A673 (cell line): ENCODE measurements at regions not wholly inside any gene's neighbourhood (a gene's known extent, or its start where the extent isn't known, plus 50 kb on each side); places are given as distances from the start of the nearest gene placed in this dataset.

Experiments
- EZH2 ChIP-seq: fragments of 200-600 bp; sonication (generic); IDR thresholded peaks from 2 replicates; pipeline ENCODE4 v1.6.1; 2017; ENCODE audit warnings: borderline replicate concordance, low read depth, mild to moderate bottlenecking, mixed read lengths, antibody characterized with exemption, low read length; ENCODE audit not compliant: poor library complexity, severe bottlenecking
- TF ChIP-seq, protein P1 (sequence below): fragments of 300-800, 200-600 bp; sonication (generic); conservative IDR thresholded peaks from 2 replicates; pipeline ENCODE4 v1.5.1; 2017; ENCODE audit warnings: low read depth, mild to moderate bottlenecking, antibody characterized with exemption, low read length, moderate library complexity, mixed read lengths

DNA sequence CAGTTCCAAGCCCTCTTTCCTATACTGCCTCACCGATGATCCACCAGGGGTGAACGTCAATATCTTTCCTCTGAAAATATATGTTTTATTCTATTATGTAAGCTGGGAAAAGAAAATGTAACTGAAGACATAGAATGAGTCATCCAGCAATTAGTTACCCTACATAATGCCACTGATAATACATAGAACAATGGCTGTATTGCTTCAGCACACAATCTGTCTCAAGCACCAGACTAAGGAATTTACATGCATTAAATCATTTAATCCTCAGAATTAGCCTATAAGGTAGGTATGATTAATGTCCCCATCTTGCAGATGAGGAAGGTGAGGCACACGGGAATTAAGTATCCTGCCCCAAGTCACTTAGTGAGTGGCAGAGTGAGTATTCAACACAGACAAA is 472.8 kb downstream of the TOX3 start:
- TF ChIP-seq, protein P1, sequence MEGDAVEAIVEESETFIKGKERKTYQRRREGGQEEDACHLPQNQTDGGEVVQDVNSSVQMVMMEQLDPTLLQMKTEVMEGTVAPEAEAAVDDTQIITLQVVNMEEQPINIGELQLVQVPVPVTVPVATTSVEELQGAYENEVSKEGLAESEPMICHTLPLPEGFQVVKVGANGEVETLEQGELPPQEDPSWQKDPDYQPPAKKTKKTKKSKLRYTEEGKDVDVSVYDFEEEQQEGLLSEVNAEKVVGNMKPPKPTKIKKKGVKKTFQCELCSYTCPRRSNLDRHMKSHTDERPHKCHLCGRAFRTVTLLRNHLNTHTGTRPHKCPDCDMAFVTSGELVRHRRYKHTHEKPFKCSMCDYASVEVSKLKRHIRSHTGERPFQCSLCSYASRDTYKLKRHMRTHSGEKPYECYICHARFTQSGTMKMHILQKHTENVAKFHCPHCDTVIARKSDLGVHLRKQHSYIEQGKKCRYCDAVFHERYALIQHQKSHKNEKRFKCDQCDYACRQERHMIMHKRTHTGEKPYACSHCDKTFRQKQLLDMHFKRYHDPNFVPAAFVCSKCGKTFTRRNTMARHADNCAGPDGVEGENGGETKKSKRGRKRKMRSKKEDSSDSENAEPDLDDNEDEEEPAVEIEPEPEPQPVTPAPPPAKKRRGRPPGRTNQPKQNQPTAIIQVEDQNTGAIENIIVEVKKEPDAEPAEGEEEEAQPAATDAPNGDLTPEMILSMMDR = no peak
- no peak for TF ChIP-seq EZH2
